Thoracic aorta (tissue), 2 donors: ENCODE measurements at regions not wholly inside any gene's neighbourhood (a gene's known extent, or its start where the extent isn't known, plus 50 kb on each side); places are given as distances from the start of the nearest gene placed in this dataset.

Experiments
- ATAC-seq: fragments of 150-250 bp; one replicate; pipeline ENCODE4 v1.8.0; 2017; ENCODE audit warnings: low read depth; ENCODE audit not compliant: insufficient number of reproducible peaks, low FRiP score
- DNase-seq: peaks from one replicate; pipeline ENCODE4 v3.0.0-alpha.2; 2020; ENCODE audit warnings: low spot score
- H3K27ac ChIP-seq, 2 donors: fragments of 200-600 bp; sonication (generic); 1 replicate in 1 of 2; 2 replicates in 1 of 2; pipeline ENCODE4 v1.5.1; 2016; ENCODE audit warnings: mild to moderate bottlenecking in 2 of 2, moderate library complexity in 2 of 2
- H3K27me3 ChIP-seq: fragments of 200-600 bp; sonication (generic); replicated peaks from 2 replicates; pipeline ENCODE4 v1.6.0; 2016; ENCODE audit warnings: mild to moderate bottlenecking; ENCODE audit not compliant: insufficient read depth
- H3K36me3 ChIP-seq: fragments of 200-600 bp; sonication (generic); one replicate; pipeline ENCODE4 v1.5.1; 2016
- H3K4me1 ChIP-seq, 2 donors: fragments of 200-600 bp; sonication (generic); 1 replicate in 1 of 2; 2 replicates in 1 of 2; pipeline versions ENCODE4 v1.5.1 to v1.6.0; 2016; ENCODE audit warnings: low read depth in 2 of 2, mild to moderate bottlenecking in 1 of 2; ENCODE audit not compliant: control insufficient read depth in 1 of 2
- H3K4me3 ChIP-seq: fragments of 200-600 bp; sonication (generic); 2 replicates; pipeline ENCODE4 v1.5.1; 2016; ENCODE audit warnings: mild to moderate bottlenecking
- H3K9me3 ChIP-seq: fragments of 200-600 bp; sonication (generic); 2 replicates; pipeline ENCODE4 v1.5.1; 2016
- TF ChIP-seq, protein P1 (sequence below): fragments of 200-600 bp; sonication (generic); IDR thresholded peaks from one replicate; pipeline ENCODE4 v1.5.1; 2019; ENCODE audit warnings: antibody characterized with exemption

GRCh38 chr3:191531434-191531972 is 70.5 kb downstream of the PYDC2 start:
- H3K27ac ChIP-seq = no peak overlapping the region
- no peaks in the 10 kb centered on the region for H3K9me3 ChIP-seq
- DNase-seq (no peak), ATAC-seq (no peak)
- H3K36me3 ChIP-seq = no peaks in the 10 kb centered on the region
- H3K4me3 ChIP-seq = no peak overlapping the region
- no peaks in the 10 kb centered on the region for H3K4me1 ChIP-seq
- TF ChIP-seq, protein P1, sequence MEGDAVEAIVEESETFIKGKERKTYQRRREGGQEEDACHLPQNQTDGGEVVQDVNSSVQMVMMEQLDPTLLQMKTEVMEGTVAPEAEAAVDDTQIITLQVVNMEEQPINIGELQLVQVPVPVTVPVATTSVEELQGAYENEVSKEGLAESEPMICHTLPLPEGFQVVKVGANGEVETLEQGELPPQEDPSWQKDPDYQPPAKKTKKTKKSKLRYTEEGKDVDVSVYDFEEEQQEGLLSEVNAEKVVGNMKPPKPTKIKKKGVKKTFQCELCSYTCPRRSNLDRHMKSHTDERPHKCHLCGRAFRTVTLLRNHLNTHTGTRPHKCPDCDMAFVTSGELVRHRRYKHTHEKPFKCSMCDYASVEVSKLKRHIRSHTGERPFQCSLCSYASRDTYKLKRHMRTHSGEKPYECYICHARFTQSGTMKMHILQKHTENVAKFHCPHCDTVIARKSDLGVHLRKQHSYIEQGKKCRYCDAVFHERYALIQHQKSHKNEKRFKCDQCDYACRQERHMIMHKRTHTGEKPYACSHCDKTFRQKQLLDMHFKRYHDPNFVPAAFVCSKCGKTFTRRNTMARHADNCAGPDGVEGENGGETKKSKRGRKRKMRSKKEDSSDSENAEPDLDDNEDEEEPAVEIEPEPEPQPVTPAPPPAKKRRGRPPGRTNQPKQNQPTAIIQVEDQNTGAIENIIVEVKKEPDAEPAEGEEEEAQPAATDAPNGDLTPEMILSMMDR = no peak
- H3K27me3 ChIP-seq = no peaks in the 10 kb centered on the region

- ATAC-seq (no peak), DNase-seq (no peak)
- TF ChIP-seq, protein P1 = no peak
Observed at GRCh38 chr3:191543018-191543417, 82.1 kb downstream of the PYDC2 start.

DNA sequence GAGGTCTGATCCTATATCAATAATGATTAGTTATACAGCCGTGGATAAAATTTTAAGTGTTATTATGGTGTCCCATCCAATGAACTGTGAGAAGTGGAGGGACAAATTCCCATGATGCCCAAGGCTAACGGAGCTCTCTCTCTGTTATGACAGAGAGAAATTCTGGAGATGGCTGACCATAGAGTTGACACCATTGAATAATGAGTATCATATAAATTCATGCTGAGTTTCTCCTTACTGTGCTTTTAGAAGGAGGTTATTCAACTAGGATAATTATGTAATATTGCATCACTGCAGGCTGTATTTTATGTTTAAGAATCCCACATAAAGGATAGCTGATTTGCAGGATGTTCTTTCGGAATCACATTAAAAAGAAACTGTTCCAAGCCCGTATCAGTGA is 82.9 kb downstream of the PYDC2 start:
- Histone ChIP-seq H3K9me3 (no peaks in the 10 kb centered on the region), H3K36me3 (no peaks in the 10 kb centered on the region), H3K4me3 (no peak overlapping the region), H3K27ac (no peak overlapping the region), H3K27me3 (no peaks in the 10 kb centered on the region), H3K4me1 (no peaks in the 10 kb centered on the region)
- no peak for ATAC-seq
- TF ChIP-seq, protein P1 = no peak
- no peak for DNase-seq

More at GRCh38 chr3:191543018-191543417, 82.1 kb downstream of the PYDC2 start:
- Histone ChIP-seq H3K27ac (no peak overlapping the region), H3K9me3 (no peaks in the 10 kb centered on the region), H3K36me3 (no peaks in the 10 kb centered on the region), H3K27me3 (no peaks in the 10 kb centered on the region), H3K4me1 (no peaks in the 10 kb centered on the region), H3K4me3 (no peak overlapping the region)

GRCh38 chr3:191549357-191549756 is 88.4 kb downstream of the PYDC2 start:
- TF ChIP-seq, protein P1 = no peak
- ATAC-seq = no peak
- H3K9me3 ChIP-seq = no peaks in the 10 kb centered on the region

DNA sequence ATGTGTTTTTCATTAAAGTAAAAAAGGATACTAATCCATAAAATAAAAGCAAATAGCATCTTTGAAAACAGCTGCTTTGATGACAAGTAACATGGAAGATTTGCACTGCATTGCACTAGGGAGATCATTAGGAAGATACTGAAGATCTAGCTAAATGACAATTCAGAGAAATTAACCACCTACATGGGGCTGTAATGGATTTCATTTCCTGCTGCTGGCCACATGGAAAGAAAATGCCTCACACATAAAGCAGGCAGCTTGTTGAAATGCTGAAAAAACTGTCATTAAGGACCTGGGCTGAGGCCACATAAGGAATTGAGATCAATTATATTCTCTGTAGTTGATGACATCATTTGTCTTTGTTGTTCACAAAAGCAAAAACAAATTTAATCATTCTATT is 94.1 kb downstream of the PYDC2 start:
- Histone ChIP-seq H3K4me3 (no peak overlapping the region), H3K9me3 (no peaks in the 10 kb centered on the region), H3K27me3 (no peaks in the 10 kb centered on the region), H3K36me3 (no peaks in the 10 kb centered on the region), H3K4me1 (no peaks in the 10 kb centered on the region), H3K27ac (no peak overlapping the region)
- no peak for DNase-seq
- ATAC-seq = no peak
- TF ChIP-seq, protein P1 = no peak

More at GRCh38 chr3:191549357-191549756, 88.4 kb downstream of the PYDC2 start:
- no peaks in the 10 kb centered on the region for H3K4me1 ChIP-seq
- no peak for DNase-seq
- no peaks in the 10 kb centered on the region for H3K27me3 ChIP-seq
- no peaks in the 10 kb centered on the region for H3K36me3 ChIP-seq
- no peak overlapping the region for H3K4me3 ChIP-seq
- H3K27ac ChIP-seq = no peak overlapping the region
